MM.1S (cell line): ENCODE measurements at regions not wholly inside any gene's neighbourhood (a gene's known extent, or its start where the extent isn't known, plus 50 kb on each side); places are given as distances from the start of the nearest gene placed in this dataset.

Source experiments
- CTCF ChIP-seq: fragments of 300-600 bp; sonication (generic); IDR thresholded peaks from 2 replicates; pipeline ENCODE4 v1.5.1; 2016; ENCODE audit warnings: antibody characterized with exemption, low read length, mixed read lengths
- EZH2 ChIP-seq: fragments of 300-600 bp; sonication (generic); optimal IDR thresholded peaks from 2 replicates; pipeline ENCODE3; 2017; ENCODE audit warnings: low read depth, mild to moderate bottlenecking, antibody characterized with exemption, low read length, mixed read lengths

DNA sequence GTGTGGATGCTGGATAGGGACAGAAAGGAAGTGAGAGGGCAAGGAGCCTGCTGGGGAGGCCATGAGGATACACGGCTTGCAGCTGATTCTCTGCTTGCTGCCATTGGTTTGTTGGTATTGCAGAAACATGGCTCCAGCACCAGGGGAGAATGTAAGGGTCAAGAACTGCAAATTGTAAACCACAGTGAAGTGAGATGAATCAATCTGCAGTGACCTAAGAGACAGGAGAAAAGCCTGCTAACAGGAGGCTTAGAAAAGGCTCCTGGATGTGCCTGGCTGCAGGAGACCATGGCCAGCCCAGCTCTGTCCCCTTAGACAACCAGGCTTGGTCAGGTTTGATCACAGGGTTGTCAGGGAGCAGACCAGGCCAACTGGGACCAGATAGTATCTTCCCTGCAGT lies 233.7 kb upstream of the CADM1 start:
- TF ChIP-seq CTCF: no peak
- no peak for TF ChIP-seq EZH2
